RWPE1 (cell line): ENCODE measurements at regions not wholly inside any gene's neighbourhood (a gene's known extent, or its start where the extent isn't known, plus 50 kb on each side); places are given as distances from the start of the nearest gene placed in this dataset.

ENCODE experiments used
- CTCF ChIA-PET: fragments of 350-600 bp; sonication (Branson Sonifier 250); formaldehyde crosslinking; extraction: SDS; loops from one replicate; lab custom pipeline; 2021; lab: Yijun Ruan, JAX
- POLR2A ChIA-PET: fragments of 400-600 bp; formaldehyde crosslinking; extraction: SDS; loops from one replicate; lab custom pipeline; 2020; ENCODE audit warnings: antibody characterized with exemption; ENCODE audit not compliant: low non-redundant PET; lab: Yijun Ruan, JAX
- DNase-seq: peaks from one replicate; pipeline ENCODE4 v3.0.0; 2012; ENCODE audit warnings: low spot score
- H3K27ac ChIP-seq: fragments of 450-650 bp; 2 replicates; pipeline ENCODE4 v1.5.1; 2017
- TF ChIP-seq, protein P1 (sequence below): fragments of 450-650 bp; conservative IDR thresholded peaks from 2 replicates; pipeline ENCODE4 v1.5.1; 2017; ENCODE audit warnings: low read depth, mild to moderate bottlenecking

DNA sequence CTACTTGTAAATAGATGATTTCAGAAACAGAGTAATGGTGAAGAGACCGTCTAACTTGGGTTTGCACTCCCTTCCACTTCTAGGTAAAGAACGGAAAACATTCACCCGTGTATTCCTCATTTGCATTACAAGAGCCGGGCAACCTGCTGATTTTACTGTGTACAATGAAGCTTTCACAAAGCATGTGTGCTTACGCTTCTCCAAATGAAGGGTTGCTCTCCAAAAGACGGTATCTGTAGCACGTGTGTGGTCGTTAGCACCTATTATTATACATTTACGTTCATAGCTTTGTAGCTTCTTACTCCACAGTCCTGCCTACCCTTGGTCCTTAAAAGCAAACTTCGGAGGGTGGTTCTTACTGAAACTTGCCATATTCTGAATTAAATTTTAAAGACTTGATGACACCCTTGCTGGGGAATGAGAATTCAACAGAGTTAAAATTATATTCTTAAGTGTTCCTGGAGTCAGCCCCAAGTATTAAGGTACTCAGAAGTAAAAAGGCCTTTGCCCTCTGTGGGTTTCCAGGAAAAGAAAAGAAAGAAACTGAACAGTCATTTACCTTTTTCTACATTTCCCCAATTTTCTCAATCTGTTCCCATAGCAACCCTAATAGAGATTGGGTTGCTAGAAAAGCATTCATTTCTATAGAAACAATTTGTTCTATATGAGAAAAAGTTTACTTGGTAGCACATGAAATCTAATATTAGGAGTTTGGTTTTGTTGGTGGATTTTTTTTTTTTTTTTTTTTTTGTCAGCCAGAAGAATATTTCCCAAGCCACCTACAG, 61.9 kb upstream of the KCNG1 start:
- ChIA-PET CTCF (no interaction called here), POLR2A (no interaction called here)
- no peak for DNase-seq
- no peak overlapping the region for H3K27ac ChIP-seq
- TF ChIP-seq, protein P1, sequence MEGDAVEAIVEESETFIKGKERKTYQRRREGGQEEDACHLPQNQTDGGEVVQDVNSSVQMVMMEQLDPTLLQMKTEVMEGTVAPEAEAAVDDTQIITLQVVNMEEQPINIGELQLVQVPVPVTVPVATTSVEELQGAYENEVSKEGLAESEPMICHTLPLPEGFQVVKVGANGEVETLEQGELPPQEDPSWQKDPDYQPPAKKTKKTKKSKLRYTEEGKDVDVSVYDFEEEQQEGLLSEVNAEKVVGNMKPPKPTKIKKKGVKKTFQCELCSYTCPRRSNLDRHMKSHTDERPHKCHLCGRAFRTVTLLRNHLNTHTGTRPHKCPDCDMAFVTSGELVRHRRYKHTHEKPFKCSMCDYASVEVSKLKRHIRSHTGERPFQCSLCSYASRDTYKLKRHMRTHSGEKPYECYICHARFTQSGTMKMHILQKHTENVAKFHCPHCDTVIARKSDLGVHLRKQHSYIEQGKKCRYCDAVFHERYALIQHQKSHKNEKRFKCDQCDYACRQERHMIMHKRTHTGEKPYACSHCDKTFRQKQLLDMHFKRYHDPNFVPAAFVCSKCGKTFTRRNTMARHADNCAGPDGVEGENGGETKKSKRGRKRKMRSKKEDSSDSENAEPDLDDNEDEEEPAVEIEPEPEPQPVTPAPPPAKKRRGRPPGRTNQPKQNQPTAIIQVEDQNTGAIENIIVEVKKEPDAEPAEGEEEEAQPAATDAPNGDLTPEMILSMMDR: no peak

DNA sequence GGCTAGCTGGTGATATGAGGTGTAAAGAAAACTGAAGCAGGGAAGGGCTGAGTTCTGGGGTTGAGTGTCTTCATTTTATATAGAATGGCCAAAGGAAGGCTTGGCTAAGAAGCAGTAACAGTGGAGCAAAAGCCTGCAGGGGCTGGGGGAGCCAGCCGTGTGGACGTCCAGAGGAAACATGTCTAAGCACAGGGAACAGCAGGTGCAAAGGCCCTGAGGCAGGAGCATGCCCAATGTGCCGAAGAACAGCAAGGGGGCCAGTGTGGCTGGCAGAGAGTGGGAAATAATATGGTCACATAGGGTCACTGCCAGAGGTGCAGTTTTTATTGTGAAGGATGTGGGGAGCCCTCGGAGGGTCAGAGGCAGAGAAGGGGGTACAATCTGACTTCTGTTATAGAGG, 60.5 kb upstream of the KCNG1 start:
- ChIA-PET CTCF (no interaction called here), POLR2A (no interaction called here)
- DNase-seq: no peak

DNA sequence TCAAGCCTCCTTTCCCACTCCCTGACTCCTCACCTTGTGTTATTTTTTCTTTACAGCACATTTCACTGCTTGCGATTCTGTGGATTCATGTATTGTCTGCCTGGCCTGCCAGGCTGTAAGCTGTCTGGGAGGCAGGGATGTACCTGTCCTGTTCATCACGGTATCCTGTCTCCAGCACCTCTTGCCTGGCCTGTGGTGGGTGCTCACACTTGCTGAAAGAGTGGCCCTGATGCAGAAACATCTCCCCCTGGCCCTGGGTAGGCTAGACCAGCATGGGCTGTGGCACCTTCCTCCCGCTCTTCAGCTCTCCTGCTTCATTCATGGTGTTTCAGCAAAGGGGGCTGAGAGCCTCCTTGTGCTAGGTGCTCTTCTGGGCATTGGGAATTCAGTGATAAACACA, 60.1 kb upstream of the KCNG1 start:
- CTCF ChIA-PET: interaction anchor here (0.5 kb wide), 1 partner anchor 541 kb away, joined by 3 read pairs; no protein-coding TSS in a partner anchor
- POLR2A ChIA-PET: no interaction called here
- DNase-seq: no peak
- TF ChIP-seq, protein P1: no peak
- H3K27ac ChIP-seq: no peak overlapping the region

More for the DNA sequence above, 60.5 kb upstream of the KCNG1 start:
- H3K27ac ChIP-seq: no peak overlapping the region
- TF ChIP-seq, protein P1: no peak

DNA sequence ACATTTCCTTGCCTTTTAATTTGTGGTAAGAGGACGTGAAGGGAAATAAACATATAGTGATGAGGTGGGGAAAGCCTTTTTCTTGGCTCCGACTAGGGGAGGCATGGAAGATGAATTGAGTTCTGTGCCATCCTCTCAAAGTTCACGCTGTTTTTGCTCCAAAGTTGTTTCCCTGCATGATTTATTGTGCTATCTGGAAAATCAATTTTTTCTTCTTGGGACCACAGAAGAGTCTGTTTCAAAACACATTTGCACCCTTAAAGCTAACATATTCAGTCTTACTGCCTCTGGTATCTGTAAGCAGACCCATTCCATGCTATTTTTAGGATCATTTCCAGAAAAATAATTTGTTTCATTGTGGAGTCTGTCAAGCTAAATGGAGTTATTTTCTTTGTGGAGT, 57.6 kb upstream of the KCNG1 start:
- no peak for DNase-seq
- H3K27ac ChIP-seq: no peak overlapping the region
- ChIA-PET POLR2A (no interaction called here), CTCF (interaction anchor here (0.7 to 1.5 kb wide), 3 partner anchors 19 to 1948 kb away, joined by 3 to 4 read pairs (median 3); no protein-coding TSS in a partner anchor)
- TF ChIP-seq, protein P1: no peak

DNA sequence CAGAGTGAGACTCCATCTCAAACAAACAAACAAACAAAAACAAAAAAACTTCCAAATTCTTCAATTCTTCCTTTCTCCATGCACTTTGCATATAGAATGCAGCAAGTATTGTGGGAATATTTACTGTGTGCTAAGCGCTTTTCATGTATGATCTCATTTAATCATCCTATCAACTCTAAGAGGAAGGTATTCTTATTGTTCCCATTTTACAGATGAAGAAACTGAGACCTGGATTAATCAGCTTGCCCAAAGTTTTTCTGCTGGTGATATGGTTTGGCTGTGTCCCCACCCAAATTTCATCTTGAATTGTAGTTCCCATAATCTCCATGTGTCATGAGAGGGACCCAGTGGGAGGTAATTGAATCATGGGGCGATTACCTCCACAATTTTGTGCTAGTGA, 56.6 kb upstream of the KCNG1 start:
- ChIA-PET CTCF (no interaction called here), POLR2A (no interaction called here)
- TF ChIP-seq, protein P1: no peak
- DNase-seq: no peak
- no peak overlapping the region for H3K27ac ChIP-seq

DNA sequence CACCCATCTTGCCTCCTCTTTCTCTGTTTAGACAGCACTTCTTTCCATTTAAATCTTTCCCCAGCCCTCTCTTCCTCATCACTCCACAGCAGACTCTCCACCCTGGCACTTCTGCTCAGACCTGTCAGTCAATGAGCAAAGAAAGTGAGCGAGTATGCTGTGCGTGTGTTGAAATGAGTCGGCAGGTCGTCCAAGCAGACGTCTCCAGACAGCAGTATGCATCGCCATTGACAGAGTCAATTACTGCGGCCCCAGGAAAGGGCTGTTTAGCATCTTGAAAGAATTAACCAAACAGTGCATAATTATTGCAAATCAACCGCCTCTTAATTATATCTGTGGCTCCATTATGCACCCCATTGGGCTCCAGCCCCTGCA, 54.8 kb upstream of the KCNG1 start:
- H3K27ac ChIP-seq: no peak overlapping the region
- no peak for DNase-seq
- ChIA-PET CTCF (interaction anchor here (0.9 kb wide), 1 partner anchor 11 kb away, joined by 3 read pairs; no protein-coding TSS in a partner anchor), POLR2A (no interaction called here)
- TF ChIP-seq, protein P1: no peak
